ENCODE measurements at regions not wholly inside any gene's neighbourhood (a gene's known extent, or its start where the extent isn't known, plus 50 kb on each side); places are given as distances from the start of the nearest gene placed in this dataset.

DNA sequence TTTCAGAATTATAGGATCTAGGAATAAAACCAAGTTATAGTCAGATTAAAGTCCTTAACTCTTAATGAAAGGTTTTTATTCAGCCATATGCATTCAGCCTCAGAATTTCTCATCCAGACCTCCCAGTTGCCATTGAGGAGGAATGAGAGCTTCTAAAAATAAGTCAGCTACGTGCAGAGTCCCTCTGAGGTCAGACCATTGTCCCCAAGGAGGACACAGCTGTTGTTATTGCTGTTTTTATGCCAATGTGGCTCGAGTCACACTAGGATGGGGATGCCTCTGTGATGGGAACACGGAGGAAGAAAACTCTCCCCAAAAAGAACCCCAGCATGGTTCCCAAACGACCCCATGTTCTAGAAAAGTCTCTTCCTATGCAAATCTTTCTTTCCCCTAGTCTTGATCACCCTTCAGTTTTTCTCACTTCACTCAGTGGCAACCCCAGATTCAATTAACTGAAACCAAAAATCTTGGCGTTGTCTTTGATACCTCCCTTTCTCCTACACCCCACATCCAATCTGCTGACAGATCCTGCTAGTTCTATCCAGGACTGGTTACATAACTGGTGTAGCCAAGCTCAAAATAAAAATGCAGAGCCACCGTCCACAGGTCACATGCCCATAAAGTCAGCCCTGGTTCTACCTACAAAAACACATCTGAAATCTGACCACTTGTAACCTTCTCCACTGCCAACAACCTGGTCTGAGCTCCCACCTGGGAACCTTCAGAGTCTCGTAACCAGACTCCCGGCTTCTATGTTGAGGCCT is 138.2 kb upstream of the ERCC4 start:
- no peak for DNase-seq (ENCODE audit: low read depth)
- TF ChIP-seq, protein P1, sequence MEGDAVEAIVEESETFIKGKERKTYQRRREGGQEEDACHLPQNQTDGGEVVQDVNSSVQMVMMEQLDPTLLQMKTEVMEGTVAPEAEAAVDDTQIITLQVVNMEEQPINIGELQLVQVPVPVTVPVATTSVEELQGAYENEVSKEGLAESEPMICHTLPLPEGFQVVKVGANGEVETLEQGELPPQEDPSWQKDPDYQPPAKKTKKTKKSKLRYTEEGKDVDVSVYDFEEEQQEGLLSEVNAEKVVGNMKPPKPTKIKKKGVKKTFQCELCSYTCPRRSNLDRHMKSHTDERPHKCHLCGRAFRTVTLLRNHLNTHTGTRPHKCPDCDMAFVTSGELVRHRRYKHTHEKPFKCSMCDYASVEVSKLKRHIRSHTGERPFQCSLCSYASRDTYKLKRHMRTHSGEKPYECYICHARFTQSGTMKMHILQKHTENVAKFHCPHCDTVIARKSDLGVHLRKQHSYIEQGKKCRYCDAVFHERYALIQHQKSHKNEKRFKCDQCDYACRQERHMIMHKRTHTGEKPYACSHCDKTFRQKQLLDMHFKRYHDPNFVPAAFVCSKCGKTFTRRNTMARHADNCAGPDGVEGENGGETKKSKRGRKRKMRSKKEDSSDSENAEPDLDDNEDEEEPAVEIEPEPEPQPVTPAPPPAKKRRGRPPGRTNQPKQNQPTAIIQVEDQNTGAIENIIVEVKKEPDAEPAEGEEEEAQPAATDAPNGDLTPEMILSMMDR (conservative IDR thresholded peaks at IDR 0.05; ENCODE audit: low read depth, low read length) = no peak
- no peak overlapping the region for H3K4me3 ChIP-seq (ENCODE audit: low read depth, low read length)

DNA sequence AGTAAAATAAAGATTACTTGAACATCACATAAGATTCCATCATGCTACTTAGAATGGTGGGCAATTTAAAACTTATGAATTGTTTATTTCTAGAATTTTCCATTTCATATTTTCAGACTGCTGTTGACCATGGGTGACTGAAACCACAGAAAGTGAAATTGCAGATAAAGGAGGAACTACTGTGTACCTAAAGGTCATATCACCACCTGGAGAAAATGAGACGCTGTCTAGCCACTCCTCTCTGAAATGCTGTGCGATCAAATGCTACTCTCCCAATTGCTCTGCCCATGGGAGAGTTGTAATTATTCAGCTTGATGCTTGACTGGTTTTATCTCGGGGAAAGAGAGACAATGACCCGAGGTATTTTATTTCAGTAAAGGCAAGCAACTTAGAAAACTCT is 128.9 kb upstream of the ERCC4 start:
- no peak for DNase-seq (ENCODE audit: low read depth)
- TF ChIP-seq, protein P1 (conservative IDR thresholded peaks at IDR 0.05; ENCODE audit: low read depth, low read length) = no peak
- H3K4me3 ChIP-seq (ENCODE audit: low read depth, low read length) = no peak overlapping the region

DNA sequence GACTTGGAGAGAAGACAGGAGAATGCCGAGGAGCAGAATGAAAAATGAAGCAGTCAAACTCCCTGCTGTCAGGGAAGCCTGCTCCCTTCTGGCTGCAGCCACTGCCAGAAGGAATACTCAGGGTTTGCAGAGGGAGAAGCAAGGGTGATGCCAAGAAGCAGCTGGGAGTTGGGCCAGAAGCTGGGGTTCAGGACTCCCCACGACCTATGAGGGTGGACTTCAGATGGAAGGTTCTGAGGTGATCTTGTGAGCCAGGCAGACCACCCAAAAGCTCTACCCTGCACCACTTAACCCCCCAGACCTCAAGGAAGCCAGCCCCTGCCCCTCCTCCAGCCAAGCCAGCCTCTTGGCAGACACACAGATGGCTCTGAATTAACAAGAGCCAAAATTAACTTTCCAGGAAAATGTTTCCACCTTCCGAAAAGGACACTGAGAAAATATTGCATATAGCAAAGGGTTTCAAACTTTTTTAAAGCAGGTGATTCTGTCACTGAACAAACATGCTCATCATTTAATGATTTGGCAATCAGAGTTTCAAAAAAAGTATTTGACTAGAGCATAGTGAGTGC is 126.0 kb upstream of the ERCC4 start:
- TF ChIP-seq, protein P1 (conservative IDR thresholded peaks at IDR 0.05; ENCODE audit: low read depth, low read length) = no peak
- no peak for DNase-seq (ENCODE audit: low read depth)

DNA sequence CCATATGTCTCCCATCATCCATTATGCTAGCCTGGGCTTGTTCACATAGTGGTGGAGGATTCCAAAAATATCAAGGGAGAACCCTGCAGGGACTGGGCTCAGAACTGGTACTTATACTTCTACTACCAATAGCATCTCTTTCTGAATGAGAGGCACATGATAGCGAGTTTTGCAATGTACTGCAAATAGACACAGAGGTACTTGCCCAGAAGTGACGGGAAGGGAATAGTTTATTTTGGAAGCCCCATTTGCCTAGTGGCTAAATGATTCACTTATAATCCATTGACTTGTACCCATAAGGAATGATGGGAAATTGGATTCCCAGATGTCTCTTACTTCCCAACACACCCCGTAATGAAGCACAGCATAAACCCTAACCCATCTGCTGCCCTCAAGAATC is 124.8 kb upstream of the ERCC4 start:
- H3K4me3 ChIP-seq (ENCODE audit: low read depth, low read length) = no peak overlapping the region
- TF ChIP-seq, protein P1 (conservative IDR thresholded peaks at IDR 0.05; ENCODE audit: low read depth, low read length) = no peak
- no peak for DNase-seq (ENCODE audit: low read depth)

More for the DNA sequence above, 126.0 kb upstream of the ERCC4 start:
- H3K4me3 ChIP-seq (ENCODE audit: low read depth, low read length) = no peak overlapping the region

DNA sequence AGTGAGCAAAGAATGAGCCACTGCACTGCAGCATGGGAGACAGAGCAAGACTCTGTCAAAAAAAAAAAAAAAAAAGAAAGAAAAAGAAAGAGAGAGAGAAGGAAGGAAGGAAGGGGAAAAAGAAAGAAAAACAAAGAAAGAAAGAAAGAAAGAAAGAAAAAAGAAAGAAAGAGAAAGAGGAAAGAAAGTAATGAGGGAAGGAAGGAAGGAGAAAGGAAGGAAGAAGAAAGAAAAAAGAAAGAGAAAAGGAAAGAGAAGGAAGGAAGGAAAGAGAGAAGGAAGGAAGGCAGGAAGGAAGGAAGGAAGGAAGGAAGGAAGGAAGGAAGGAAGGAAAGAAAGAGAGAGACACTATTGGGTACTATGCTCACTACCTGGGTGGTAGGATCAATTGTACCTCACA is 122.2 kb upstream of the ERCC4 start:
- DNase-seq (ENCODE audit: low read depth) = no peak
- TF ChIP-seq, protein P1 (conservative IDR thresholded peaks at IDR 0.05; ENCODE audit: low read depth, low read length) = no peak
- no peak overlapping the region for H3K4me3 ChIP-seq (ENCODE audit: low read depth, low read length)

DNA sequence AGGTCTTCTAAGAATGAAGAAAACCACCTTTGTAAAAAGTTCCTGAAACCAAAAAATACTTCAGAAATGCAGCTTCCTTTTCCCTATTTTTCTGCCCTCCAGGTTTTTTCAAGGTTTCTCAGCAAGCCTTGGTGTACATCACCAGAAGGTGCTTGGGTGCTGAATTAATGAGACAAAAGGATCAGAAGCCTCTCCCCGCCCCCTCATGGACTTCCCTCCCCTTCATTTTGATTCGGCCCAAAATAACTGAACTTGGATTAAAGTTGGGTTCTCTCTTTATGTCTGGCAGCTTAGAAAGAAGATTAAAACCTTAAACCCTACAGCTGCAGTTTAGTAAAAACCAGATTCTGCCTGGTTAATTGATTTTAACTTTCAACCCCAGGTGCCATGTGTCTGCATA is 121.7 kb upstream of the ERCC4 start:
- no peak overlapping the region for H3K4me3 ChIP-seq (ENCODE audit: low read depth, low read length)
- no peak for DNase-seq (ENCODE audit: low read depth)
- TF ChIP-seq, protein P1 (conservative IDR thresholded peaks at IDR 0.05; ENCODE audit: low read depth, low read length) = no peak

DNA sequence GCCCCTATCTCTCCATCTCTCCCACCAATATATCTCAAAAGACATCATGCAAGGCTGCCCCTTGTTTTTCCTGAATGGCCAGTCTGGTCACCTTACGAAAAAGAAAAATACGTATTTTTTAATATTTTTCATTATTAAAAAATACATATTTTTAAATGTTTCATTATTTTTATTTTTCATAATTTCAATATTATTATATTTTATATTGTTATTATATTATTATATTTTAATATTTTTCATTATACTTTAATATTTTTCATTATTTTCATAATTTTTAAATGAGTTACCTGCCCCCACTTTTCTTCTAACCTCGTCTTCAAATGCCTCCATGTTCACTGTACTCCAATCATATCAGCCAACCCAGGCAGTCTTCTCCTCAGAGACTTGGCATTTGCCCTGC is 116.0 kb upstream of the ERCC4 start:
- TF ChIP-seq, protein P1 (conservative IDR thresholded peaks at IDR 0.05; ENCODE audit: low read depth, low read length) = no peak
- DNase-seq (ENCODE audit: low read depth) = no peak
- no peak overlapping the region for H3K4me3 ChIP-seq (ENCODE audit: low read depth, low read length)

Data from epithelial cell of proximal tubule (primary cell).